ENCODE measurements at regions not wholly inside any gene's neighbourhood (a gene's known extent, or its start where the extent isn't known, plus 50 kb on each side); places are given as distances from the start of the nearest gene placed in this dataset.
"Not testable (repeated sequence)": the region's sequence is repeated elsewhere in the genome, so short reads cannot be mapped to it uniquely, and the experiment has no call there.

DNA sequence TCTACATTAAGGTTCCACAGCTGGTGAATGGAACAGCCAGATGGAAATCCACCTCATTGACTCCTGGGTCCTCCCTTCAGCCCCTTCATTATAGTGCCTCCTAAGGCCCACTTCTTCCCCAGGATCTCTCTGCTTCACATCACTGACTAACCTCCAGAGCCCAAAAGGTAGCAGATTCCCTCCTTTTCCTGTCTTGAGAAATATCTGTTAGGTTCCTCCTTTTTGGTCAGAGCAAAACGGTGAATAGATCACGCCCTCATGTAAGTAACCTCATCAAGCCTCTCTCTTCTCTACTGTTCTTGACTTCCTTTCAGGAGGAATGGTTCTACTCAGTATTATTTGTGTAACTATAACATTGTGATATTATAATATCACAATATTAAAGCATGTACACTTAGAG lies 155.0 kb upstream of the SRD5A2 start:
- no peak for DNase-seq

DNA sequence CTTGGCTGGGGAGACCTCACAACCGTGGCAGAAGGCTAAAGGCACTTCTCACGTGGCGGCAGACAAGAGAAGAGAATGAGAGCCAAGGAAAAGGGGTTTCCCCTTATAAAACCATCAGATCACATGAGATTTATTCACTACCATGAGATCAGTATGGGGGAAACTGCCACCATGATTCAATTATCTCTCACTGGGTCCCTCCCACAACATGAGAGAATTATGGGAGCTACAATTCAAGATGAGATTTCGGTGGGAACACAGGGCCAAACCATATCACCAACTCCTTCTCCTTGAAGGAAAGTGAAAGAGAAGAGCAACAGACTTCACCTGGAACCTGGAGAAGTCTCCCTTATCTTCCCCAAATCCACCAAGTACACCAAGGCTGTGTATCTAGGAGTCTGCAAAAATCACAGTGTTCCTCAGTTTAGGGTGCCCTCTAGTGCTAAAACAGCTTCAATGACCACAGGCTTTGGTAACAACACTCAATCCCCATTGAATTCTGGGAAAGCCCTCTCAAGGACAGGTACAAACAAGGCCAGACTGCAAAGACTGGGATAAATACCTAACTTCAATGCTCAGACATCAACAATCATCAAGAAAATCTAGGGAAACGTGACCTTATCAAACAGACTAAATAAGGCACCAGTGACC lies 148.8 kb upstream of the SRD5A2 start:
- no peak for DNase-seq

DNA sequence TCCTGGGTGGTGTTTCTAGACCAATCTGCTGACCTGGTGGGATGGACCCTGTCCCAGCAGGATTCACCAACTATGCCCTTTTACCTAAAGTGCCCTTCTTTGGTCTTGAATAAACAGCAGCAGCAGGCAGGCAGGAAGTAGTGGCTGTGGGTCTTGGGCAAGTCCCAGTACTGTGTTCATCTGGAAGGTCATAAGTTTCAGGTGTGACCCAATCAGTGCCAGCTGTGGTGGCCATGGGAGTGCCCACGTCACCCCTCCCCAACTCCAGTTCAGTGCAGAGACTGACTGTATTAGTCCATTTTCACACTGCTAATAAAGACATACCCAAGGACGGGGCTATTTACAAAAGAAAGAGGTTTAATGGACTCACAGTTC lies 148.3 kb upstream of the SRD5A2 start:
- no peak for DNase-seq

DNA sequence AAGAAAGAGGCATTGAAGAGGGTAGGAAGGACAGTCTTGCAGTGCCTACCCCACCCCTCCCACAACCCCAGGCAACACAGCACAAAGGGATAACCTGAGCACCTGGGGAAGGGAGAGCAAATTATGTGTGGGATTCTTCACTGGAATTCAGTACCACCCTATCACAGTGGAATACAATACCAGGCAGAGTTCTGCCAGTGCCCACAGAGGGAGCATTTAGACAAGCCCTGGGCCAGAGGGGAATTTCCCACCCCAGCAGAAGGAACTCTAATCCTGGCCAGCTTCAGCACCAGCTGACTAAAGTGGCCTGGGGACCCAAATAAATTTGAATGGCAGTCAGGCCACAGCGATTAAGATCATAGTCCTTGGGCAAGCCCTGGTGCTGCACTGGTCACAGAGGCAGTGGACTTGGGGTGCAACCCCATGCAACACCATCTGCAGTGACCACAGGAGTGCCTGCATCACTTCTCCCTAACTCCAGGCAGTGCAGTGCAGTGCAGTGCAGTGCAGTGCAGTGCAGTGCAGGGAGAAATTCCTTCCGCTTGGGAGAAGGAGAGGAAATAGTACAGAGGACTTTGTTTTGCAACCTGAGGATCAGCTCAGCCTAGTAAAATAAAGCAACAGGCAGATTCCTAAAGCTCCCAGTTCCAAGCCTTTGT lies 147.8 kb upstream of the SRD5A2 start:
- no peak for DNase-seq

DNA sequence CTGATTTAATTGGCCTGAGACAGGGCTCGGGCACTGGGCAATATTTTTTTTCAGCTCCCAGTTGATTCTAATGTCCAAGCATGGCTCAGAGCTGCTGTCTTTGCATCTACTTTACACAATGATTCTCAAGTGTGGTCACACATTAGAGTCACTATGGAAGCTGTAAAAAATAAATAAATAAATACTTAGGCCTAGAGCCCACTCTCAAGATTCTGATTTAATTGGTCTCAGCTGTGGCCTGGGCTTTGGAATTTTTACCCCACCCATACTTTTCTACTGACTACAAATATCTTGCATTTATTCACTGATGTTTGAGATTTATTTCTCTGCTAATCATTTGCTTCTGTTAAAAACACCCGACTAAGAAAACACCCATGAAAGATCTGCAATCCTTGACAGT lies 145.7 kb upstream of the SRD5A2 start:
- no peak for DNase-seq

DNA sequence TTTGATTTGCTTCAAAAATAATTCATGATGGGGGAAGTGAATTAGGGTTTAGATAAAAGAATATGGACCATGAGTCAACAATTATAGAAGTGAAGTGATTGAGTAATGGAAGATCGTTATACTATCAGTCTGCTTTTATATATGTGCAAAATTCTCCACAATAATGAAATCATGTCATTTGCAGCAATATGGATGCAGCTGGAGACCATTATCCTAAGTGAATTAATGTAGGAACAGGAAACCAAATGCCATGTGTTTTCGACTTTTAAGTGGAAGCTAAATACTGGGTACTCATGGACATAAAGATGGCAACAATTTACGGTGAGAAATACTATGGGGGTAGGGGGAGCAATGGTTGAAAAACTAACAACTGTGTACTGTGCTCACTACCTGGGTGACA lies 144.7 kb upstream of the SRD5A2 start:
- DNase-seq: no peak

DNA sequence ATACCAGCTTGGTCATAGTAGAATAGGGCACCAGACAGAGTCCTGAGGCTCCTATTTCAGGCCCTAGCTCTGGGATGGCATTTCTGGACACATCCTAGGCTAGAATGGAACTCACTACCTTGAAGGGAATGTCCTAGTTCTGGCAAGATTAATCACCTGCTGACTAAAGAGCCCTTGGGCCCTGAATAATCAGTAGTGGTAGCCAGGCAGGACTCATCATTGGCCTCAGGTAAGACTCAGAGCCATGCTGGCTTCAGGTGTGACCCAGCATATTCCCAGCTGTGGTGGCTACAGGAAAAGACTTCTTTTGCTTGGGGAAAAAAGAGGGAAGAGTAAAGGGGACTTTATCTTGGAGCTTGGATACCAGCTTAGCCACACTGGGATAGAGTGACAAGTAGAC lies 131.0 kb upstream of the SRD5A2 start:
- no peak for DNase-seq

DNA sequence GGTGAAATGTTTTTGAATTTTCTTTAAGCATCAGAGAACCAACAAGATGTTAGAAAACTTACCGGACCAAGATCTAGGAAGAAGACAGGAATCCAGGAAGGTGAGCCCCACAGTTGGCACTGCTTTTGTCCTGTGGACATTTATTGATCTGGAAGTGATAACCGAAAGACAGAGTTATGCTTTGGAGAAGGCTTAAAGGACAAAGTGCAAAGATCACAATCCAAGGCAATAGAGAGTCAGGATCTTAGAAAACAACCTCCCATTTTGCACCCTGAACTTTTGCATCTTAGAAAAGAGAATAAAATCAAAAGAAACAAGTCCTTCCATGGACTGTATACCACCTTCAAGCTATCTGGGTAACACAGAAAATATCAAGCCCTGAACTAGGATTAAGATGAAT lies 129.4 kb upstream of the SRD5A2 start:
- no peak for DNase-seq

DNA sequence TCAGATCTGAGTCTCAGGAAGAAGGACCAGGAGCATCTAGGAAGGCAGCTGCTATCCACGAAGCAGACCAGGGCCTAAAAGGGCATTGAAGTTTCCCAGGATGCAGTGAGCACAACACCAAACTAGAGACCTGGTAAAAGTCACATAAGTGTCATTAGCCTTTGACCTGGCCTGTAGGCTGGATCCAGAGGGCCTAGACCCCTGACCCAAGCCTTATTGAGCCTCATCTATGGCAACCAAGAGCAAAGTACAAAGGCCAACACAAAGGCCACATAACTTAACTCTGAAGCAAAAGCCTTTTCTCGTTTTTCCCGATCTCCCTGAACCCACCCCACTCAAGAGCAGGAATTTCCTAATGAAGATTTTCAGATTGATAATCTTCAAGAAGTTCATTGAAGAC lies 127.3 kb upstream of the SRD5A2 start:
- no peak for DNase-seq

DNA sequence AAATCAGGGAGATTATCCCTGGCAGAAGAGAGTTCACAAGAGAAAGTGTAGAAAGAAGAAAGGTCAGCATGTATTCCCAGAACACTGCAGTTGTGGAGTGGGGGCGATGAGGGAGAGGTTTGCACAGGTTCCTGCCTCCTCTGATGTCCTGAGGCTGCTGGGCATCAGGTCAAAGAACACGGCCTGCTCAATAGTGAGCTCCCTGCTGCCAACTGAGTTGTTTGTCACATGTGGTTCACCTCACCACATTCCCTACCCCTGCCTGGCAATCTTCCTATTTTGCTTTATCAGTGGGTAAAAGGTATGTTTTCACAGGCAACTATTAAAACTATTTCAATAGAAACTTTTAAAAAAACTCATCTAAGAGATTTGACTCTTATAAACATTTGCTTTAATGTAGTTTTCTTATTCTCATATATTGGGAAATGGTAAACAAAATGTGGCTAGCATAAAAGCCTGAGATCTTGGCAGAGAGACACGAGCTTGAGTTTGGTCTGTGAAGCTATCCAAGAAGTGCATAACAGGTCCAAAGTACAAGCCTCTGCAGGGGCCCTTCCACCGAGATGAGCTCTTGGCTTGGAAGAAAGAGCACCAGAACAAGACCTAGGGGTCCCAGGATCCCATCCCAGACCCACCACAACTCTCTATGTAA lies 123.9 kb upstream of the SRD5A2 start:
- DNase-seq: no peak

DNA sequence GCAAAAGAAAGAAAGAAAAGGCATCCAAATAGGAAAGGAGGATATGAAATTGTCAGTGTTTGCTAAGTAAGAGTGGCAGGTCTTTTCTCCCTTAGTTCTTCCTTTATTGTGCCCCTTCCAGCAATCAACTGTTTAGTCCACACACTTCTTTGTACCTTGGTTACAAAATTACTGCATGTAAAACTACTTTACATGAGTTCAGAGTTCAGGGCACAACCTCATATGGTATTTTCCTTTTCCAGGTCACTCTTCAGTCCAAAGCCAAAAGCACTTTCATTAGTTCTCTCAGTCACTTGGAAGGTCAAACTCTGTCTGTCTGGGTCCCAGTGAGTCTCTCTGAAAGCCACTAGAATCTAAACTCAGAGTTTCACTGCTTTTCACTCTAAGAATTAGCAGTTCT lies 122.5 kb upstream of the SRD5A2 start:
- no peak for DNase-seq

DNA sequence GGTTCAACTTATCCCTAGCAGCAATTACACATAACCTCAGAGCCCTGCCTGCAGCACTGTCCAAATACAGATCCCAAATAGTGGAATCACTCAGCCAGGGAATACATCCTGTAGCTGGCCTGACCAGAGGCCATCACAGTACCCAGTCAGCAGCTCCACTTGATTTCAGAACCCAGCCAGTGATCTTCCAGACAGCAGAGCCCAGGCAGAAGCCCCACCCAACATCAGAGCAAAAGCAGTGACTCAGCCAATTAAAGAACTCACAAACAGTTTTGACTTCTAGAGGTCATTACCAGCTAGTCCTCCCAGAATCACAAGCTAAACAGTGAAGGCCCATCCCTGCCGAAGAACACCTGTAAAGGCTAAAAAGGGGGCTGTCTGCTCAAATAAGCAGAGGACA lies 118.0 kb upstream of the SRD5A2 start:
- DNase-seq: no peak

DNA sequence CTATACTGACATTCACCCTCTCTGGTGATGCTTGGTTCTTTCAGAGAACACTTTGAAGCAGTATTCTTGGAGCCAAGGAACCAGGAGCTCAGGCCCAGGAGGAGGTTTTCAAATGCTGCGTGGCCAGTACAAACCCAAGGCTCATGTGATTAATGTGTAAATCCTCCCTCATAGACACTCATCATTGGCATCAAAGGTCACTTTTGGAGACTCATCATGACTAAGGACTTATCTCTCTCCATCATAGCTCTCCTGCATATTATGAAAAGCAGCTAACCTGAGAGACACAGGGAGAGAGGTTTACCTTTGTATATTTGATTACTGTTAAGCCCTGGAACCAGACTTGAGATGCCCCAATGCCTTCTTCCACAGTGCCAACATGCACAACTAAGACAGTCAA lies 115.3 kb upstream of the SRD5A2 start:
- no peak for DNase-seq

DNA sequence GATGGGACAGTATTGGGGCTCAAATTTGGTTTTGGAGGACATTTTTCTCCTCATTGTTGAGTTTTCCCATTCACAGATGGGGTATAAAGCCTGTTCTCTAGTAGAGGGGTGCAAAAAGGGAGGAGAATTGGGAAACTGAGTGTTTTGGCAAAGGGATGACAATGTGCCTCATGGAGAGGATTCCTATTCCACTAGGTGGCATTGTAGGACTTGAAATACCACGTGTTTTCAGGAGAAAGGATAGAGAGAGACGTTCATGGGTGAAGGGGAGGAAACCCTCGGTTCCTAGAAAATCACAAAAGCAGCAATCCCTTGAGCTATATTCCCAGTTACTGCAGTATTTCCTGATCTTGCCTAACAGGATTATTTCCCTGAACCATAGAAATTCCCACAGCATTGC lies 113.7 kb upstream of the SRD5A2 start:
- DNase-seq: no peak

DNA sequence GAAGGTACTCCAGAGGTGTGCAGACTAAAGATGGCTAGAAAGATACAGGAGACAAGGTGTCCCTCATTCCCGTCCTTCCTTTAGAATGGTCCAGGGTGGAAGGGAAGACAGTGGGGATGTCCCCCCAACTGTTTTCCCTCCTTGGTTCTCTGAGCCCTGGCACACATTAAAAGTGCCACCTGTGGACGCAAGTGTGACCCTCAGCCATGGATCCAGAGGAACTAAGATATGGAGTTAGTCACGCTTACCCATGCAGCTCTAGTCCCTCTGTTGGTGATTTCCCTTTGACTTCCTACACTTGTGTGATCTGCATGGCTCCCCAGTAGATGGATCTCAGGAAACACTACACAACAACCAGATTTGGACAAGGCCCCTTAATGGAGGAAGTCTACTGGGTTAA lies 113.1 kb upstream of the SRD5A2 start:
- DNase-seq: no peak

DNA sequence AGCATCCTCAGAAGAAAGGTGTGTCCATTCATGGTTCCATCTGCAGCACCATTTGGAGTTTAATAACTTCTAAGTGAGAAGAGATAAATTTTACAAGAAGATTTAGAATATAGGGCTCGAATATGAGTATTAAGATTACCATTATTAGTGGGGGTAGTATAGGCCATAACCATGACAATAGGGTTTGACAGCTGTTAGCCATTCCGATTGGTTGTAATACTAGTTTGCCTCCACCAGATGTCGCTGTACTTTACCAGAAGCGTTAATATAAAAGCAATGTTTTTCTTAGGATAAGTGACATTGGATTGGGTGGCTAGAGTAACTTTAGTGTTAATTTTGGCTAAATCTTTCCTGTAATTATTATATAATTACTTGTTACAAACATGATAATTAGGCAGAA lies 107.5 kb upstream of the SRD5A2 start:
- DNase-seq: no peak

DNA sequence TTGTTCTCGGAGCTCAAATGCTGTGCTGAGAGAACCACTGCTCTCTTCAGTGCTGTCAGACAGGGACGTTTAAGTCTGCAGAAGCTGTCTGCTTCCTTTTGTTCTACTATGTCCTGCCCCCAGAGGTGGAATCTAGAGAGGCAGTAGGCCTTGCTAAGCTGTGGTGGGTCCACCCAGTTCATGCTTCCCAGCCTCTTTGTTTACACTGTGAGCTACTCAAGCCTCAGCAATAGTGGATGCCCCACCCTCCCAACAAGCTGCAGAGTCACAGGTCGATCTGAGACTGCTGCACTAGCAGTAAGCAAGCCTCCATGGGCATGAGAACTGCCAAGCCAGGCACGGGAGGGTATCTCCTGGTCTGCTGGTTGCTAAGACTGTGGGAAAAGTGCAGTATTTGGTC lies 102.8 kb upstream of the SRD5A2 start:
- DNase-seq: not testable (repeated sequence)

DNA sequence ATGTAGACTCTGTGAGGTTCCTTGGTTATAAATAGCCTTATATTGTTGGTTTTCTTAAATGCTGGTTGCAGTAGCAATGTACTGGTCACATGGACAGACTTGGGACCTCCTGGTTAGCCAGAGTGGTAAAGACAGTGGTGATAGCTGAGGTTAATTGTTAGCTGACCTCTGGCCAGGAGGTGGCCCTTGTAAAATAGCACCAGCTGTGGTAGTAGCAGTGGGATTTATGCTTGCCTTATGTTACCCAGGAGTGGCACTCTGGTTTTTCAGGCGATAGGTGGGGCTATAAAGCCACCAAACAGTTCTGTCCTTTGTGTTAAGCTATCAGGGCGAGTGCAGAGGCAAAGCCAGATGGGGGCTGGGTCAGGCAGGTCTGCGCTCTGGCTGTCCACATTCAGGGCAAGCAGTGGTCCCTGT lies 94.8 kb upstream of the SRD5A2 start:
- DNase-seq: no peak

DNA sequence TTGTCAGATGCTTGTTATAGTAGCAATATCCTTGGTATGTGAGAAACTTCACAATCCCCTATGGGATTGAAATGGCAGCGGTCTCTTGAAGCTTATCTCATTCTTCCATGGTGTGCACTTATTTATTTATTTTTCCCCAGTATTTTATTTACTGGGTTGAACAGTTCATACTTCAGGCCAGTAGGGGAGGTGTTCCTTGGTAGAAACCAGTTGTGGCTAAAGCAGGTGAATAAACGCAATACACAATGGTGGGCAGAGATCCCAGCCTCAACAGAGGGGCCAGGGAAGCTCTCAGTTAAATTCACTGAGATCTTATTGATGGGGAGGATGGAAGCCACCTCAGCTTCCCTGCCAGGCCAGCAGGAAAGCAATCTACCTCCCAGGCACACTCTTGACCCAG lies 93.7 kb upstream of the SRD5A2 start:
- DNase-seq: no peak

DNA sequence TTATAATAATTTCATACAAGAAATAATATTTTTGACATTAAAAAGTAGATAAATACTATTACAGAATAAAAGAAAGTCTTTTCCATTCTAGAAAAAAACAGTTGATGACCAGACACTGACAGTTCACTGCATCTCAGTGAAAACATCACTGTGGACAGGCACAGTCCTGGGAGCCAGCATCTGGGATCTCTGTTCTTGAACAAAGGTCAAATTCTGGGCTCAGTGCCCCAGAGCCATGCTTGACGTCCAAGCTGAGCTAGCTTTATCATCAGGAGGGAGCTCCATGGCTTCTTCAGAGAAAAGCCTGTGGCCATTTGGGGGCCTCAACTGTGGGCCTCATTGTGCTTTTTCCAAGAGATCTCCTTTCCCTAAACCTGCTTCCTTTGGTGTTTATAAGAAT lies 86.1 kb upstream of the SRD5A2 start:
- DNase-seq: no peak

DNA sequence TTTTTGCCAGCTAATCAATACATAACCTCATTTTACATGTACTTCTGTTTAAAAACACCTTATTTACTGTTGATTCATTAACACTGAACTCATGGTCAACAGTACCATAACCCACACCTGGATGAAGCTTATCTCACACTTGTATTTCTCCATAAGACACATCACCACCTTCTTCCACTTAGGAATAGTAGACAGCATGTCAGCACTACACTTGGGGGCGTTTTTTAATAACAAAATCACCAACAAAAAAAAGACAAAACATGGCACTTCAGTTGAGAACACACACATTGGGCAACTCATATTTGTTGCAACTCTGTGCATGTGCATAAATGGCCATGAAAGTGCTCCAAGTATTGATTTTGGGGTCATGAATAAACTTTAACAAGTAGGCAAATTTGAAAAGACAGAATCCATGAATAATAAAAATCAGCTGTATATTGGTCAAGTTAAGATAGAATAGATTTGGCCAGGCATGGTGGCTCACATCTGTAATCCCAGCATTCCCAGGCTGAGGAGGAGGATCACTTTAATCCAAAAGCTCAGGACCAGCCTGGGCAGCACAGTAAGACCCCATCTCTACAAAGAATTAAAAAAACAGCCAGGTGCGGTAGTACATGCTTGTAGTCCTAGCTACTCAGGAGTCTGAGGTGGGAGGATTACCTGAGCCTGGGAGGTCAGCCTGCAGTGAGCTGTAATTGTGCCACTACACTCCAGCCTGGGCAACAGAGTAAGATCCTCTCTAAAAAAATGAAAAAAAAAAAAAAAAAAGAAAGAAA lies 84.4 kb upstream of the SRD5A2 start:
- no peak for DNase-seq

DNA sequence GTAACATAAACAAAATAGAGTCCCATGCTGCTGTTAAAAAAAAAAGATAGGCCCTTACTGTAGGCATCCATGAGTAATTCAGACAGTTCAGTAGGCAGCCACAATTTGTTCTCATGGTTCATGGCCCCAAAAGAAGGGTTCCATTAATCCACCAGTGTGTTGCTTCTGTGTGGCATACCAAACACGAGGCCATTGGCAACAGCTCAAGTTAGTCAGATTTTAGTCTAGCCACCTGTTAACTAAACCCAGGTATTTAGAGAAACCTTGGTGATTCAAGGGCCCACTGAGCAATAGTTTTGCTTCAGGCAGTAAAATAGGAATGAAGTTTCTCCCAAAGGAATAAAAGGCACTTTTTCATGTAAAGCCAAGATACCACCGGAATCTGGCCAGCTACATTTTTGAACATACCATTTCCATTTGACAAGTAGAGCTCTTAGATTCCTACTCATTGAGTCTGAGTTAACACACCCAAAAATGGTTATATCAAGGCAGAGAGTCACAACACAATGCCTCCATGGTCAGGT lies 80.1 kb upstream of the SRD5A2 start:
- no peak for DNase-seq

DNA sequence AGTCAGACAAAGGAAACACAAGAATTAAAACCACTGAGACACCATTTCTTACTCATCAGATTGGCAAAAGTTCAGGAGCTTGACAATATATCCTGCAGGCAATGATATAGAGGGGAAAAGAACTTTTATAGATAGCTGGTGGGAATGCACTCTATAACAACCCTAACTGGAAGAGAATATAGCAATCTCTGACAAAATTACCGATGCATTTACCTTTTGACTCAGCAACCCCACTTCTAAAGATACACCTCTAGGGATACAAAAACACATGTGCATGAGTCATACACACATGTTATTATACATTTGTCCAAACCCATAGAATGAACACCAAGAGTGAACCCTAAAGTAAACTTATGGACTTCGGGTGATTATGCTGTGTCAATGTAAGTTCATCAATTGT lies 79.4 kb upstream of the SRD5A2 start:
- DNase-seq: no peak

DNA sequence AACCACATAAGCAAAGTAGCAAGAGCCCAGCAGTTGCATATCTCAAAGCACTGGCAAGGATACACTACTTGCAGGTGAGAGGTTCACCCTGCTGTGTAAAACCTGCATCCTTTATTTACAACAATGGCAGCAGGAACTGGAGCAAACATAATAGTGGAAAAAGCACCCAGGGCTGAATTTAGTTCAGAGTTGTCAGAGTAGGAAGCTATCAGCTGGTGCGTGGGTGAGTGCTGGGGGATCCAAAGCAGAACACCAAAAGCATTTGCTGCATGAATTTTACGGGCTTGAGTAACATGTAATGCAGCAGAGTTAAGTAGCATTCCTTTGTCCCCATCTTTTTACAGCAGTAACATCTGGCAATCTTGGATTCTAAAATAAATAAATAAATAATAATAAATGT lies 73.5 kb upstream of the SRD5A2 start:
- no peak for DNase-seq
